ENCODE measurements at regions not wholly inside any gene's neighbourhood (a gene's known extent, or its start where the extent isn't known, plus 50 kb on each side); places are given as distances from the start of the nearest gene placed in this dataset.
"Not testable (repeated sequence)": the region's sequence is repeated elsewhere in the genome, so short reads cannot be mapped to it uniquely, and the experiment has no call there.

- DNase-seq: no peak
These were observed 286.4 kb downstream of the PRDM5 start for GRCh38 chr4:120636120-120636630.

GRCh38 chr4:120633810-120634209, 288.7 kb downstream of the PRDM5 start:
- no peak for DNase-seq

GRCh38 chr4:120630427-120630826, 292.1 kb downstream of the PRDM5 start:
- DNase-seq: no peak

DNA sequence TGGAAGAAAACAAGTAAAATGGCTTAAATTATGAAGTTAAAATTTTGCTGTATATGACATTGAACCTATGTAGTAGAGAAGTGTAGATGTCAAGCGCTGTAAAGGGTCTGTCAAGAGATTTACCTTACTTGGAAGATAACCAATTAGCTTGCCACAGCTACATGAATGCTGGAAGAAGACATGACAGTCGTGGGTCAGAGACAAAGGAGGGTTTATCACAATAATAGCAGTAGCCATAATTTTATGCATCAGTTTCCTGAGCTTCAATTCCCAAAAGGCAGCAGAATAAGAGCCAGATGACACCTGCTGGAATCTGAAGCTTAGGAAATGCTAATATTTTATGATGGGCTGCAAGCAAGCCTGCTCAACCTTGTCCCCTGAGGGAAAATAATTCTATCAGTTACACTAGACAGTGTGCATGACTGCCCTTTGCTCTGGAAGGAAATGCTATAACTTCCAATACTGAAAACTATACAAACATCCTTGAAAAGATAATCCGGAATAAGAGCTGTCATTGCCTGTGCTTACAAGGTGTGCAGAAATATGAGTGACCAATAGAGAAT, 292.9 kb downstream of the PRDM5 start:
- no peak for DNase-seq

DNA sequence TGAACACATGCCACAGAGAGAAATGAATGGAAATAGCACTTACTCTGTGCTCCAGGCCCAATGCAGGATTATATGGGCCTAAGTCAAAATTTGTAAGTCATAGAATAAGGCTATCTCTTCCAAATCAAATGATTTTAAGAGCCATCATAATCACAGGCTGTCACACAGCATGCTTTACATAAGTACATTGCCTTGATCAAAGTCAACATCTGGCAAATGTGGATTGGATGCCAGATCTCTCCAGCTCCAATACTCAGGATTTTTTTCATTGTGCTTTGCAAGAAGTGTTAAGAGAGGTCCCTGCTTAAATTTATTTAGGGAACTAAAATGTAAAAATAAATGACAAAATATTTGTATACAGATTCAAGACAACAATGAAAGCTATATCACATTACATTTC, 299.9 kb downstream of the PRDM5 start:
- DNase-seq: no peak

- no peak for DNase-seq
These were observed 305.4 kb downstream of the PRDM5 start for GRCh38 chr4:120617171-120617570.

DNA sequence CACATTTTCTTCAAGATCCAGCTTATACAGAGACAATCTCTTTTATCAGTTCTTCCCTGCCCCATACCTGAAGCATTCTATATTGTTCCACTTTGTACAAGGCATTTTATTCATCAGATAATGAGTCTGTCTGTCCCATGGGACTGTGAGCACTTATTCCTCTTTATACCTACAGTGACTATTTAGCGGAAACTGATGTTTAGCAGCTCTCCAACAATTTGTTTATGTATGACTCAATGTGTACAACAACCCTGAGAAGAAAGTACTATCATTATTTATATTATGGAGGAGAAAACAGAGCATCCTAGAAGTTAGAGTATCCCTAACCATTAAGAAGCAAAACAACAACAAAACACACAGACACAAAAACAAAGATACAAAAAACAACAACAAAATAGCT, 306.5 kb downstream of the PRDM5 start:
- no peak for DNase-seq

DNA sequence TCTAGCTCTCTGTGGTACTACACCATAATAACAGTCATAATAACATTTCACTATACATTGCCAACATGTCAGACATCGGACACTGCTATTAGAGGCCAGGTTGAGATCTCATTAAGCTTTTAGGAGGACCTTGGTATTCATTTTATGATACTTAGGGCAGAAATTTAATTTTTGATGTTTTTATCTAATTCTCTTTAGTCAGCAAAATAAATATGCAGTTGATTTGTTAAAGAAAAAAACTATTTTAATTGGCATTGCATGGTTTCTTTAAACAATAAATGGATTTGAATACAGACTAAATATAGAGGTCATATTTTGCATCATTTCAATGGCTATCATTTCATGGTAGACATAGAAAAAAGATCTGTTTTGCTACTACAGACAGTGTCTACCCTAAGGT, 308.7 kb downstream of the PRDM5 start:
- DNase-seq: no peak

DNA sequence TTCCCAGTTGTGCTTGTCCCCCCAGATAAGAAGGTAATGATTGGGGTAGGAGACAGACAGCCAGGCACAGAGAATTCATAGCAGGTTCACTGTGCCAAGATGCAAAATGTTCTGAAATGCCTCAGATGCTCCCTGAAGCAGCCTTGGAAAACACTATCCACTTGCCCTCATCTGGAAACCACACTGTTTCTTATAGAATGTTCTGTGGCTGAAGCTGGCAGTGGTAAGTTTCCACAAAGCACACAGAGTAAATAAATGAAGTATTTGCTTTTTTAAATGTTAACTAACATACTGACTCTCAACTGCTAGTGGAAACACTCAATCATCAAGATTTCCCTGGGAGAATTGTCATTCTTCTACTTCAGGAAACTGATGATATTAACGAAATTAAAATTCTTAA, 311.4 kb downstream of the PRDM5 start:
- DNase-seq: no peak

DNA sequence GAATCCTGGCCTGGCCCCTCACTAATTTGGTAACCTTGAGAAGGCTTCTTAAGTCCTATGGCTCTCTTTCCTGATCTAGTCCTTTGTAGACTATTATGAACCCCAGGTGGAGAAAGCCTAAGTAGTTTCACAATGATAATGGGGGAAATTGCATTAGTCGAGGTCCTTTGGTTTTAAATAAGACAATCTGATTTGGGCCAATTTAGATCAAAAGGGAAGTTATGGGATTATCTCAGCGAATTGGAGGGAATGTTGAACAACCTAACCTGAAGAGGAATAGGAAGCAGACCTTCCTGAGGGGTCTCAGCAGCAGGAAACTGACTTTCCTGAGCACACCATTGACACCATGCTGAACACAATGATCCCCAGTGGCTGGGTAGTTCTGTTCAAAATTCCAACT, 331.5 kb downstream of the PRDM5 start:
- DNase-seq: no peak

GRCh38 chr4:120589787-120590186, 332.7 kb downstream of the PRDM5 start:
- no peak for DNase-seq

DNA sequence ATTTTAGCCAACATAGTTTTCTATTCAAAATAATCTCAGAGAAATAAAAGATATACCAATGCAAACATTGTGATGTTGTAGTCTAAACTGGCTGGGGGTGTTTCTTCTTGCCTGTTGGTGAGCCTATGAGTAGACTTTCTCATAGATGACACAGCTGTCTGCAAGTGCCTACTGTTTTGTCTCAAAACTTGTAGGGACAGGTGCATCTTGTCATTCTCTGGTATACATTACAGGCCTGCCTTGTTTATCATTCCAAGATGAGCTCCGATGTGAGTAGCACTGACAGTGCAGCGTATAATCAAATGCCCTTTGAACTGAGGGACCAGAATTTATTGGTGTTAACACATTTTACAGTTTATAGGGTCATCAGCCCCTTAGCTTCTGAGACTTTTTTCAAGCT, 353.8 kb downstream of the PRDM5 start:
- no peak for DNase-seq

DNA sequence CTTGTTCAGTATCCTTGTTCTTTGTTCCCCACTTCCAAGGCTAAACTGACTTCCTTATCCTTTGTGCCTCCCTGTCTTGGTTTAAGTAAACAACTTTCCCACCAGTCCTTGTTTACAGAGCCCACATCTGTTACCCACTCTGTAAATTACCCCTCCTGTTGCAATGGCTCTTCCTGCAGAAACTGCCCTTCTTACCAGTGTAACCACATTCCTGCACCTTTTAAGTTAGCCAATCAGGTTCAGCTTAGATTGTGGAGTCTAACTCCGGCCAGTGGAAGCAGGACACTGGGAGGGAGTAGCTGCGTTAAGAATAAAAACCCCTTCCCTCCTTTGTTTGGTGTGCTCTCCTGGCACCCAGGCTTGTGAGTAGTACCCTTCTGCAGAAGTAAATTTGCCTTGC, 360.9 kb downstream of the PRDM5 start:
- no peak for DNase-seq

DNA sequence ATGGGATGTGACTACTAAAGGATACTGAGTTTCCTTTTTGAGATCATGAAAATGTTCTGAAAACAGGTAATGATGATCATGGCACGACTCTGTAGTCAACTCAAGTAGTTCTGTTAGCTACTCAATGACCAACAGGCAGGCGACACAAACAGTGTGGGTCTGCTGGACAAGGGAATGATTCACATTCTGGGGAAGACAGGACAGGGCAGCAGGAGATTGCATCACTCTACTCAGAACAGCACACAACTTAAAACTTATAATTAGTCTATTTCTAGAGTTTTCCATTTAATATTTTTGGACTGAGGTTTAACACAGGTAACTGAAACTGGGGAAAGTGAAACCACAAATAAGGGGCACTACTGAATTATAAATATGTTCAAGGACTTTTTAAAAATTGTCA, 365.2 kb downstream of the PRDM5 start:
- DNase-seq: no peak

DNA sequence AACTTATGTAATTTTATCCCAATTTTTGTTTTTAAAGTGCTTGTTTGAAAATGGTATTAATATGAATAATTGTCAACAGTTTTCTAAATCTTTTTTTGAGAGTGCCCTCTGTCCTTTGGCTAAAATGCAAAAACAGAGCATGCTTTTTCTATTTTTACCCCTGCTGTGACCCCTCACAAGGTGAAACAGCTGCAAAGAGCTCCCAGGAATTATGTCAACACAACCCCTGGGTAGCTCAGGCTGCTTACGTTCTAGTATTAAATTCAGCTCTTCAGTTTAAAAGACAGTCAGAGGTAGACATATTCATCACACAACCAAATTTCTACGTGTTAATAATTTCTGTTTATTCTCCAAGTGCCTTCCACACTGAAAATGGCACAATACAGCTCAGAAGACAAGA, 367.5 kb downstream of the PRDM5 start:
- no peak for DNase-seq

GRCh38 chr4:120554086-120554485, 368.4 kb downstream of the PRDM5 start:
- no peak for DNase-seq

DNA sequence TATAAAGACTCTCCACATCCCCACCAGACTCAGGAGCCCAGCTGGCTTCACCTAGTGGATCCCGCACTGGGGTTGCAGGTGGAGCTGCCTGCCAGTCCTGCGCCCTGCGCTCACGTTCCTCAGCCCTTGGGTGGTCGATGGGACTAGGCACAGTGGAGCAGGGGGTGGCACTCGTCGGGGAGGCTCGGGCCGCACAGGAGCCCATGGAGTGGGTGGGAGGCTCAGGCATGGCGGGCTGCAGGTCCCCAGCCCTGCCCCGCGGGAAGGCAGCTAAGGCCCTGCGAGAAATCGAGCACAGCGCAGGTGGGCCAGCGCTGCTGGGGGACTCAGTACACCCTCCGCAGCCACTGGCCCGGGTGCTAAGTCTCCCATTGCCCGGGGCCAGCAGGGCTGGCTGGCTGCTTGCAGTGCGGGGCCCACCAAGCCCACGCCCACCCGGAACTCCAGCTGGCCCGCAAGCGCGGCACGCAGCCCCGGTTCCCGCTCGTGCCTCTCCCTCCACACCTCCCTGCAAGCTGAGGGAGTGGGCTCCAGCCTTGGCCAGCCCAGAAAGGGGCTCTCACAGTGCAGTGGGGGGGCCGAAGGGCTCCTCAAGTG, 371.8 kb downstream of the PRDM5 start:
- not testable (repeated sequence) for DNase-seq

DNA sequence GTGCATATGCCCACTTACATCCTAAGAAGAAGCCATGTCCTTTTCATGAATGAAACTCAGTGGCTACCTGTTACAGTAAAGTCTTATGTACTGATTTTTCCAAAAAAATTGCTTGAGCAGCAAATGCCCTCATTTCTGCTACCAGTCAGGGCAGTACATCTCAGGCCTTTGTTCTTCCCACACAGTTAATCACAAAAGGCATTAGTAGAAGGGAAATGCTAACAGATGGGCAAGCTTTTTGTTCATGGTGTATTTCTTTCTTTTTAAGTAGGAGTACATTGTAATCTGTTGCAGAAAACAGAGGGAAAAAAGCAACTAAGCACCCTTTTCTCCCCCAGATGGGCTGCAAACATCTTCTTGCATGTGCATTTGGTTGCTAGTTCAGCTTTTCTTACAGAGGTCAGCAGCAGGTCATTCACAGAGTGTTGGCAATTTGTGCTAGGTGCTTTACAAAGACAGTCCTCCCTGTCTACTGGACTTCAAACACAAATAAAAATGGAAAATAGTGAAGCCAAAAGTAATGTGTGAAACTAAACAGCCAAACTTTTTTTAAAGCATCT, 373.4 kb downstream of the PRDM5 start:
- DNase-seq: no peak

DNA sequence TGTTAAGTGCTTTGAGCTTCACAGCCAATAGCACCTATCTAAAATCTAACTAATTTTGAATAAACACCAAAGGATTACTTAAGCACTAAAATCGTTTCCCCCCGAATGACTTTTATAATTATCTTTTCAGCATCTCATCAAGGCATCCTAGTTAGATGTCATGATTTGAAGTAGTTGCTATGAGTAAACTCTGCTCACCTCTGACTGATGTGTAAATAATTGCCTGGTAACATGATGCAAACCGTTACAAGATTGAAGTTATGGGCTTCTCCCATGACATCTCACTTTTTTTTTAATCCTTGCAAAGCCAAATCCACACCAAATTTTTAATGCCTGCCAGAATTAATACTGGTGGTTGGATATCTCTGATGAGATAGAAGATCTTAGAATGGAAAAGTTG, 377.1 kb downstream of the PRDM5 start:
- DNase-seq: no peak

- no peak for DNase-seq
These were observed 377.7 kb downstream of the PRDM5 start for GRCh38 chr4:120544838-120545237.

GRCh38 chr4:120540625-120541024, 381.9 kb downstream of the PRDM5 start:
- no peak for DNase-seq

GRCh38 chr4:120536884-120537283, 385.6 kb downstream of the PRDM5 start:
- no peak for DNase-seq

GRCh38 chr4:120528428-120528827, 394.1 kb downstream of the PRDM5 start:
- no peak for DNase-seq

- DNase-seq: no peak
These were observed 396.5 kb downstream of the PRDM5 start for GRCh38 chr4:120526033-120526432.

- no peak for DNase-seq
These were observed 397.4 kb downstream of the PRDM5 start for GRCh38 chr4:120525106-120525505.
